Activated CD8-positive, alpha-beta T cell treated with anti-CD3 and anti-CD28 coated beads for 36 hours (primary cell): ENCODE measurements at regions not wholly inside any gene's neighbourhood (a gene's known extent, or its start where the extent isn't known, plus 50 kb on each side); places are given as distances from the start of the nearest gene placed in this dataset.

Experiments used
- ATAC-seq: fragments of 200-7000 bp; cut with Tn5 transposase; one replicate; pipeline ENCODE4 v1.10.0; 2021; ENCODE audit warnings: mild to moderate bottlenecking, moderate library complexity
- CTCF ChIA-PET: fragments of 350-600 bp; sonication (Branson Sonifier 250); formaldehyde crosslinking; loops from one replicate; lab custom pipeline; 2021; ENCODE audit warnings: antibody characterized with exemption; lab: Charles Lee
- POLR2A ChIA-PET: fragments of 350-600 bp; sonication (Branson Sonifier 250); formaldehyde crosslinking; loops from one replicate; lab custom pipeline; 2021; ENCODE audit warnings: antibody characterized with exemption; lab: Charles Lee
- DNase-seq: peaks from one replicate; pipeline ENCODE4 v3.0.0-alpha.2; 2020
- H3K27ac Mint-ChIP-seq: one replicate; pipeline ENCODE4 v1.8.0; 2021; ENCODE audit warnings: mild to moderate bottlenecking, mixed read lengths
- H3K27me3 Mint-ChIP-seq: one replicate; pipeline ENCODE4 v1.8.0; 2021; ENCODE audit warnings: mixed read lengths
- H3K36me3 Mint-ChIP-seq: one replicate; pipeline ENCODE4 v1.8.0; 2021; ENCODE audit warnings: low read depth, mixed read lengths
- H3K4me1 Mint-ChIP-seq: one replicate; pipeline ENCODE4 v1.8.0; 2021; ENCODE audit warnings: low read depth, mixed read lengths
- H3K4me3 Mint-ChIP-seq: one replicate; pipeline ENCODE4 v1.8.0; 2021; ENCODE audit warnings: mild to moderate bottlenecking, moderate library complexity, mixed read lengths
- H3K9me3 Mint-ChIP-seq: one replicate; pipeline ENCODE4 v1.8.0; 2021; ENCODE audit warnings: mixed read lengths
- CTCF ChIP-seq: fragments of 200-600 bp; IDR thresholded peaks from one replicate; pipeline ENCODE4 v1.8.0; 2022; ENCODE audit warnings: antibody characterized with exemption, mild to moderate bottlenecking
- intact Hi-C: fragments of 100-400 bp; cut with micrococcal nuclease; formaldehyde crosslinking; loops from one replicate; pipeline ENCODE4 v1.10.0; 2022

GRCh38 chr14:58832095-58832521 lies 194.3 kb downstream of the DACT1 start:
- Mint-ChIP-seq H3K27ac (no peak overlapping the region), H3K27me3 (peaks cover 4% of the 10 kb centered on the region), H3K36me3 (no peaks in the 10 kb centered on the region), H3K4me1 (peaks cover 2% of the 10 kb centered on the region), H3K4me3 (no peak overlapping the region), H3K9me3 (peaks cover 3% of the 10 kb centered on the region)
- no peak for DNase-seq
- ChIA-PET CTCF (no interaction called here), POLR2A (no interaction called here)
- intact Hi-C loops, result no loop called here
- no peak for TF ChIP-seq CTCF
- no peak for ATAC-seq

- ChIA-PET CTCF (no interaction called here), POLR2A (no interaction called here)
- peaks cover 4% of the 10 kb centered on the region for H3K27me3 Mint-ChIP-seq
- H3K36me3 Mint-ChIP-seq, result no peaks in the 10 kb centered on the region
- ATAC-seq, result no peak
- peaks cover 2% of the 10 kb centered on the region for H3K4me1 Mint-ChIP-seq
- H3K9me3 Mint-ChIP-seq, result no peaks in the 10 kb centered on the region
- H3K4me3 Mint-ChIP-seq, result no peak overlapping the region
- TF ChIP-seq CTCF, result no peak
- no peak overlapping the region for H3K27ac Mint-ChIP-seq
- intact Hi-C loops, result no loop called here
- no peak for DNase-seq
Observed at GRCh38 chr14:58833634-58834378, 196.0 kb downstream of the DACT1 start.

GRCh38 chr14:58836303-58836974 lies 198.7 kb downstream of the DACT1 start:
- no peak overlapping the region for H3K27ac Mint-ChIP-seq
- no peak for DNase-seq
- POLR2A ChIA-PET, result interaction anchor here (1.2 kb wide), 1 partner anchor 9 kb away, joined by 3 read pairs; no protein-coding TSS in a partner anchor
- TF ChIP-seq CTCF, result no peak
- CTCF ChIA-PET, result interaction anchor here (1.1 to 1.2 kb wide), 2 partner anchors 10 to 84 kb away, joined by 3 read pairs; no protein-coding TSS in a partner anchor
- no peak overlapping the region for H3K4me3 Mint-ChIP-seq
- no peaks in the 10 kb centered on the region for H3K9me3 Mint-ChIP-seq
- H3K4me1 Mint-ChIP-seq, result no peaks in the 10 kb centered on the region
- no peak for ATAC-seq
- intact Hi-C loops, result no loop called here
- H3K36me3 Mint-ChIP-seq, result no peaks in the 10 kb centered on the region
- peaks cover 4% of the 10 kb centered on the region for H3K27me3 Mint-ChIP-seq

GRCh38 chr14:58839233-58839632 lies 201.5 kb downstream of the DACT1 start:
- Mint-ChIP-seq H3K27me3 (no peaks in the 10 kb centered on the region), H3K36me3 (no peaks in the 10 kb centered on the region), H3K27ac (no peak overlapping the region), H3K4me1 (no peaks in the 10 kb centered on the region), H3K9me3 (no peaks in the 10 kb centered on the region), H3K4me3 (no peak overlapping the region)
- CTCF ChIA-PET, result no interaction called here
- no peak for TF ChIP-seq CTCF
- POLR2A ChIA-PET, result no interaction called here
- intact Hi-C loops, result no loop called here
- ATAC-seq, result no peak
- DNase-seq, result no peak

- H3K27me3 Mint-ChIP-seq, result no peaks in the 10 kb centered on the region
- no peak overlapping the region for H3K4me3 Mint-ChIP-seq
- DNase-seq (no peak), ATAC-seq (no peak)
- no peak overlapping the region for H3K27ac Mint-ChIP-seq
- H3K9me3 Mint-ChIP-seq, result no peaks in the 10 kb centered on the region
- POLR2A ChIA-PET, result no interaction called here
- CTCF ChIA-PET, result interaction anchor here (1.4 kb wide), 1 partner anchor 343 kb away, joined by 4 read pairs; no protein-coding TSS in a partner anchor
- no peaks in the 10 kb centered on the region for H3K36me3 Mint-ChIP-seq
- intact Hi-C loops, result no loop called here
- H3K4me1 Mint-ChIP-seq, result no peaks in the 10 kb centered on the region
- TF ChIP-seq CTCF, result no peak
Observed at GRCh38 chr14:58844544-58844943, 206.8 kb downstream of the DACT1 start.
